Neural progenitor cell (in vitro differentiated cells): ENCODE measurements at regions not wholly inside any gene's neighbourhood (a gene's known extent, or its start where the extent isn't known, plus 50 kb on each side); places are given as distances from the start of the nearest gene placed in this dataset.

ENCODE experiments used
- DNase-seq: peaks from one replicate; pipeline ENCODE4 v3.0.0-alpha.2; 2016; ENCODE audit warnings: low spot score
- H2AFZ ChIP-seq: fragments of 200-600 bp; sonication (generic); replicated peaks from 2 replicates; pipeline ENCODE4 v1.6.1; 2016; ENCODE audit warnings: antibody characterized with exemption
- H3F3A ChIP-seq: fragments of 200-600 bp; sonication (generic); 2 replicates; pipeline ENCODE4 v1.6.1; 2016; ENCODE audit warnings: antibody characterized with exemption, low read depth
- H3K27ac ChIP-seq: fragments of 200-600 bp; sonication (generic); 2 replicates; pipeline ENCODE4 v1.5.1; 2016; ENCODE audit warnings: mild to moderate bottlenecking
- H3K27me3 ChIP-seq: fragments of 200-600 bp; sonication (generic); 2 replicates; pipeline ENCODE4 v1.6.1; 2016; ENCODE audit warnings: mild to moderate bottlenecking, moderate library complexity
- H3K36me3 ChIP-seq: fragments of 200-600 bp; sonication (generic); 2 replicates; pipeline ENCODE4 v1.5.1; 2016
- H3K4me1 ChIP-seq: fragments of 200-600 bp; sonication (generic); 2 replicates; pipeline ENCODE4 v1.6.1; 2016; ENCODE audit warnings: mixed run types
- H3K4me2 ChIP-seq: fragments of 200-600 bp; sonication (generic); 2 replicates; pipeline ENCODE4 v1.6.1; 2016
- H3K4me3 ChIP-seq: fragments of 200-600 bp; sonication (generic); 2 replicates; pipeline ENCODE4 v1.5.1; 2016
- H3K79me2 ChIP-seq: fragments of 200-600 bp; sonication (generic); 2 replicates; pipeline ENCODE4 v1.6.1; 2016; ENCODE audit warnings: low read depth
- H3K9ac ChIP-seq: fragments of 200-600 bp; sonication (generic); 2 replicates; pipeline ENCODE4 v1.6.1; 2016
- H3K9me3 ChIP-seq: fragments of 200-600 bp; sonication (generic); 2 replicates; pipeline ENCODE4 v1.5.1; 2016; ENCODE audit warnings: low read depth
- H4K20me1 ChIP-seq: fragments of 200-600 bp; sonication (generic); 2 replicates; pipeline ENCODE4 v1.6.1; 2016; ENCODE audit warnings: low read depth
- H3K27ac Mint-ChIP-seq: 3 replicates; pipeline ENCODE4 v1.8.0; 2021; ENCODE audit warnings: mixed read lengths
- H3K27me3 Mint-ChIP-seq: 2 replicates; pipeline ENCODE4 v1.8.0; 2022; ENCODE audit warnings: low read depth, mild to moderate bottlenecking, inconsistent platforms, moderate library complexity, mixed read lengths; ENCODE audit not compliant: insufficient read depth
- H3K36me3 Mint-ChIP-seq: 3 replicates; pipeline ENCODE4 v1.8.0; 2021; ENCODE audit warnings: mixed read lengths
- H3K4me1 Mint-ChIP-seq: 3 replicates; pipeline ENCODE4 v1.8.0; 2021; ENCODE audit warnings: mixed read lengths
- H3K4me3 Mint-ChIP-seq: 3 replicates; pipeline ENCODE4 v1.8.0; 2021; ENCODE audit warnings: mild to moderate bottlenecking, moderate library complexity, mixed read lengths
- H3K9me3 Mint-ChIP-seq: 3 replicates; pipeline ENCODE4 v1.8.0; 2020; ENCODE audit warnings: mixed read lengths
- CTCF ChIP-seq: fragments of 200-600 bp; sonication (generic); IDR thresholded peaks from 2 replicates; pipeline ENCODE4 v1.5.1; 2017; ENCODE audit warnings: antibody characterized with exemption, mild to moderate bottlenecking
- EZH2 ChIP-seq: fragments of 200-600 bp; sonication (generic); IDR thresholded peaks from 2 replicates; pipeline ENCODE4 v1.6.1; 2017; ENCODE audit warnings: antibody characterized with exemption, mild to moderate bottlenecking, moderate library complexity
- EZH2phosphoT487 ChIP-seq: fragments of 200-600 bp; sonication (generic); IDR thresholded peaks from 2 replicates; pipeline ENCODE4 v1.6.1; 2017; ENCODE audit warnings: antibody characterized with exemption

- Histone ChIP-seq H2AFZ (no peak overlapping the region), H3K9me3 (no peaks in the 10 kb centered on the region), H3K4me1 (peaks cover 11% of the 10 kb centered on the region), H3K36me3 (no peaks in the 10 kb centered on the region), H4K20me1 (peaks cover 13% of the 10 kb centered on the region), H3K4me3 (no peak overlapping the region), H3K27me3 (no peaks in the 10 kb centered on the region), H3K9ac (no peak overlapping the region), H3K27ac (no peak overlapping the region), H3K79me2 (peaks cover 13% of the 10 kb centered on the region), H3K4me2 (no peak overlapping the region), H3F3A (no peaks in the 10 kb centered on the region)
- H3K4me3 Mint-ChIP-seq: no peak overlapping the region
- H3K4me1 Mint-ChIP-seq: peaks cover 15% of the 10 kb centered on the region
- H3K36me3 Mint-ChIP-seq: no peaks in the 10 kb centered on the region
- peaks cover 4% of the 10 kb centered on the region for H3K27me3 Mint-ChIP-seq
- DNase-seq: no peak
- no peaks in the 10 kb centered on the region for H3K9me3 Mint-ChIP-seq
- TF ChIP-seq EZH2: no peak
- no peak for TF ChIP-seq EZH2phosphoT487
- no peak for TF ChIP-seq CTCF
- no peak overlapping the region for H3K27ac Mint-ChIP-seq
These were observed 1190.9 kb downstream of the BRD1 start for GRCh38 chr22:48636746-48637145.

- Histone ChIP-seq H3K36me3 (no peaks in the 10 kb centered on the region), H2AFZ (no peak overlapping the region), H3K4me2 (no peak overlapping the region), H4K20me1 (peaks cover 21% of the 10 kb centered on the region), H3K9ac (no peak overlapping the region), H3K27me3 (no peaks in the 10 kb centered on the region), H3K79me2 (peaks cover 10% of the 10 kb centered on the region), H3K4me1 (peaks cover 8% of the 10 kb centered on the region), H3K27ac (no peak overlapping the region), H3K9me3 (no peaks in the 10 kb centered on the region), H3K4me3 (no peak overlapping the region), H3F3A (no peaks in the 10 kb centered on the region)
- peaks cover 7% of the 10 kb centered on the region for H3K4me1 Mint-ChIP-seq
- H3K27ac Mint-ChIP-seq: no peak overlapping the region
- no peaks in the 10 kb centered on the region for H3K9me3 Mint-ChIP-seq
- no peak for TF ChIP-seq EZH2phosphoT487
- no peak for TF ChIP-seq EZH2
- no peak for TF ChIP-seq CTCF
- H3K36me3 Mint-ChIP-seq: no peaks in the 10 kb centered on the region
- no peak for DNase-seq
- H3K4me3 Mint-ChIP-seq: no peak overlapping the region
- peaks cover 4% of the 10 kb centered on the region for H3K27me3 Mint-ChIP-seq
These were observed 1191.9 kb downstream of the BRD1 start for GRCh38 chr22:48635816-48636215.

- no peaks in the 10 kb centered on the region for H3K27me3 ChIP-seq
- Mint-ChIP-seq H3K4me1 (peaks cover 12% of the 10 kb centered on the region), H3K27ac (no peak overlapping the region), H3K4me3 (no peak overlapping the region), H3K9me3 (no peaks in the 10 kb centered on the region), H3K27me3 (peaks cover 4% of the 10 kb centered on the region), H3K36me3 (no peaks in the 10 kb centered on the region)
- H4K20me1 ChIP-seq: peaks cover 27% of the 10 kb centered on the region
- H3K9ac ChIP-seq: no peak overlapping the region
- H3K9me3 ChIP-seq: no peaks in the 10 kb centered on the region
- no peak overlapping the region for H2AFZ ChIP-seq
- H3F3A ChIP-seq: no peaks in the 10 kb centered on the region
- peaks cover 15% of the 10 kb centered on the region for H3K4me1 ChIP-seq
- H3K79me2 ChIP-seq: peaks cover 10% of the 10 kb centered on the region
- no peak overlapping the region for H3K27ac ChIP-seq
- no peaks in the 10 kb centered on the region for H3K36me3 ChIP-seq
- H3K4me3 ChIP-seq: no peak overlapping the region
- DNase-seq: no peak
- H3K4me2 ChIP-seq: no peak overlapping the region
- no peak for TF ChIP-seq EZH2
- TF ChIP-seq CTCF: no peak
- TF ChIP-seq EZH2phosphoT487: no peak
These were observed 1192.6 kb downstream of the BRD1 start for GRCh38 chr22:48635031-48635430.
